OCI-LY7 (cell line): ENCODE measurements at regions not wholly inside any gene's neighbourhood (a gene's known extent, or its start where the extent isn't known, plus 50 kb on each side); places are given as distances from the start of the nearest gene placed in this dataset.

Experiments used
- EZH2phosphoT487 ChIP-seq: fragments of 200-600 bp; sonication (generic); IDR thresholded peaks from 2 replicates; pipeline ENCODE4 v1.6.1; 2018; ENCODE audit warnings: low read depth, borderline replicate concordance, mild to moderate bottlenecking, mixed run types, antibody characterized with exemption, low read length, moderate library complexity, mixed read lengths
- TF ChIP-seq, protein P1 (sequence below): fragments of 200-600 bp; sonication (generic); conservative IDR thresholded peaks from 2 replicates; pipeline ENCODE4 v1.5.1; 2014; ENCODE audit warnings: mild to moderate bottlenecking, antibody characterized with exemption, low read length, moderate library complexity, mixed read lengths

DNA sequence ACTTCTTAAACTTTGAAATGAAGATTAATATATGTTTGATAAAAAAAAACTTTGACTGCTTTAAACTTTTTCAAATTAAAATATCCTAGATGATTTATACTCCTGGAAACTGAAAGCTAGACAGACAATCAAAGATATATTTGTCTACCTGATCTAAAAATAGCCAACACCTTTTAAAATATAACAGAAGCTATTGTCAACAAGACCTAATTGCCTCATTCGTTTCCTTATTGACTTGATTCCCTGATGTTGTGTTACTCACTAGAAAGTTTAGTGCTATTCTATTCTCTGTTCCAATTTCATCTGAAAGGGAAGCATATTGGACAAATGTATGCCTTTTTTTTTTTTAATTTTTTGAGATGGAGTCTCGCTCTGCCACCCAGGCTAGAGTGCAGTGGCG lies 445.6 kb upstream of the ADAMTS5 start:
- TF ChIP-seq, protein P1, sequence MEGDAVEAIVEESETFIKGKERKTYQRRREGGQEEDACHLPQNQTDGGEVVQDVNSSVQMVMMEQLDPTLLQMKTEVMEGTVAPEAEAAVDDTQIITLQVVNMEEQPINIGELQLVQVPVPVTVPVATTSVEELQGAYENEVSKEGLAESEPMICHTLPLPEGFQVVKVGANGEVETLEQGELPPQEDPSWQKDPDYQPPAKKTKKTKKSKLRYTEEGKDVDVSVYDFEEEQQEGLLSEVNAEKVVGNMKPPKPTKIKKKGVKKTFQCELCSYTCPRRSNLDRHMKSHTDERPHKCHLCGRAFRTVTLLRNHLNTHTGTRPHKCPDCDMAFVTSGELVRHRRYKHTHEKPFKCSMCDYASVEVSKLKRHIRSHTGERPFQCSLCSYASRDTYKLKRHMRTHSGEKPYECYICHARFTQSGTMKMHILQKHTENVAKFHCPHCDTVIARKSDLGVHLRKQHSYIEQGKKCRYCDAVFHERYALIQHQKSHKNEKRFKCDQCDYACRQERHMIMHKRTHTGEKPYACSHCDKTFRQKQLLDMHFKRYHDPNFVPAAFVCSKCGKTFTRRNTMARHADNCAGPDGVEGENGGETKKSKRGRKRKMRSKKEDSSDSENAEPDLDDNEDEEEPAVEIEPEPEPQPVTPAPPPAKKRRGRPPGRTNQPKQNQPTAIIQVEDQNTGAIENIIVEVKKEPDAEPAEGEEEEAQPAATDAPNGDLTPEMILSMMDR, result no peak
- TF ChIP-seq EZH2phosphoT487, result no peak
